Esophagus squamous epithelium (tissue), 4 donors: ENCODE measurements at regions not wholly inside any gene's neighbourhood (a gene's known extent, or its start where the extent isn't known, plus 50 kb on each side); places are given as distances from the start of the nearest gene placed in this dataset.

Experiments used
- CTCF ChIP-seq, 6 experiments: fragments of 450-650 bp in 4 of 6; fragments of 200-600 bp in 2 of 6; sonication (generic) in 2 of 6; IDR thresholded peaks; one replicate each; pipeline ENCODE4 v1.5.1; 2016 to 2019; ENCODE audit warnings: antibody characterized with exemption in 6 of 6, mild to moderate bottlenecking in 4 of 6, moderate library complexity in 4 of 6
- POLR2A ChIP-seq, 4 donors: fragments of 450-650 bp; IDR thresholded peaks; one replicate each; pipeline ENCODE4 v1.6.1; 2017; ENCODE audit warnings: antibody characterized with exemption in 4 of 4, mild to moderate bottlenecking in 4 of 4, moderate library complexity in 3 of 4

- TF ChIP-seq CTCF (IDR thresholded peaks at IDR 0.05) (no peak), POLR2A (IDR thresholded peaks at IDR 0.05) (no peak)
These were observed 247.9 kb upstream of the DUSP10 start for GRCh38 chr1:221989741-221990140.
